ENCODE measurements at regions not wholly inside any gene's neighbourhood (a gene's known extent, or its start where the extent isn't known, plus 50 kb on each side); places are given as distances from the start of the nearest gene placed in this dataset.

GRCh38 chr1:147811273-147811672 lies 50.9 kb upstream of the GJA5 start:
- DNase-seq (ENCODE audit: low read depth, low spot score) = no peak

- DNase-seq (ENCODE audit: low read depth, low spot score) = no peak
Measured at GRCh38 chr1:147811751-147812150, 51.3 kb upstream of the GJA5 start.

- no peak for DNase-seq (ENCODE audit: low read depth, low spot score)
Measured at GRCh38 chr1:147812799-147813198, 52.4 kb upstream of the GJA5 start.

- no peak for DNase-seq (ENCODE audit: low read depth, low spot score)
Measured at GRCh38 chr1:147815503-147815902, 55.1 kb upstream of the GJA5 start.

GRCh38 chr1:147820761-147821297 lies 60.4 kb upstream of the GJA5 start:
- no peak for DNase-seq (ENCODE audit: low read depth, low spot score)

GRCh38 chr1:147821883-147822282 lies 61.5 kb upstream of the GJA5 start:
- DNase-seq (ENCODE audit: low read depth, low spot score) = no peak

GRCh38 chr1:147822292-147822691 lies 61.9 kb upstream of the GJA5 start:
- DNase-seq (ENCODE audit: low read depth, low spot score) = no peak

GRCh38 chr1:147824001-147824400 lies 63.6 kb upstream of the GJA5 start:
- DNase-seq (ENCODE audit: low read depth, low spot score) = no peak

GRCh38 chr1:147824798-147825197 lies 64.4 kb upstream of the GJA5 start:
- DNase-seq (ENCODE audit: low read depth, low spot score) = no peak

- DNase-seq (ENCODE audit: low read depth, low spot score) = no peak
Measured at GRCh38 chr1:147825586-147825985, 65.2 kb upstream of the GJA5 start.

- no peak for DNase-seq (ENCODE audit: low read depth, low spot score)
Measured at GRCh38 chr1:147826259-147826658, 65.9 kb upstream of the GJA5 start.

GRCh38 chr1:147833231-147833860 lies 69.2 kb upstream of the GJA8 start:
- no peak for DNase-seq (ENCODE audit: low read depth, low spot score)

GRCh38 chr1:147834181-147834580 lies 68.4 kb upstream of the GJA8 start:
- DNase-seq (ENCODE audit: low read depth, low spot score) = no peak

GRCh38 chr1:147834810-147835209 lies 67.8 kb upstream of the GJA8 start:
- DNase-seq (ENCODE audit: low read depth, low spot score) = no peak

- peak; percentile 96 for DNase-seq (ENCODE audit: low read depth, low spot score)
Measured at GRCh38 chr1:147837129-147837963, 65.2 kb upstream of the GJA8 start.

- DNase-seq (ENCODE audit: low read depth, low spot score) = no peak
Measured at GRCh38 chr1:147837964-147838292, 64.7 kb upstream of the GJA8 start.

- no peak for DNase-seq (ENCODE audit: low read depth, low spot score)
Measured at GRCh38 chr1:147840909-147841308, 61.7 kb upstream of the GJA8 start.

- no peak for DNase-seq (ENCODE audit: low read depth, low spot score)
Measured at GRCh38 chr1:147842578-147842977, 60.0 kb upstream of the GJA8 start.

GRCh38 chr1:147843486-147843885 lies 59.1 kb upstream of the GJA8 start:
- no peak for DNase-seq (ENCODE audit: low read depth, low spot score)

GRCh38 chr1:147847831-147848230 lies 54.8 kb upstream of the GJA8 start:
- DNase-seq (ENCODE audit: low read depth, low spot score) = no peak

- DNase-seq (ENCODE audit: low read depth, low spot score) = no peak
Measured at GRCh38 chr1:147849098-147849895, 53.3 kb upstream of the GJA8 start.

- DNase-seq (ENCODE audit: low read depth, low spot score) = no peak
Measured at GRCh38 chr1:147850737-147851136, 51.9 kb upstream of the GJA8 start.
